ENCODE measurements at regions not wholly inside any gene's neighbourhood (a gene's known extent, or its start where the extent isn't known, plus 50 kb on each side); places are given as distances from the start of the nearest gene placed in this dataset.
"Not testable (repeated sequence)": the region's sequence is repeated elsewhere in the genome, so short reads cannot be mapped to it uniquely, and the experiment has no call there.

DNA sequence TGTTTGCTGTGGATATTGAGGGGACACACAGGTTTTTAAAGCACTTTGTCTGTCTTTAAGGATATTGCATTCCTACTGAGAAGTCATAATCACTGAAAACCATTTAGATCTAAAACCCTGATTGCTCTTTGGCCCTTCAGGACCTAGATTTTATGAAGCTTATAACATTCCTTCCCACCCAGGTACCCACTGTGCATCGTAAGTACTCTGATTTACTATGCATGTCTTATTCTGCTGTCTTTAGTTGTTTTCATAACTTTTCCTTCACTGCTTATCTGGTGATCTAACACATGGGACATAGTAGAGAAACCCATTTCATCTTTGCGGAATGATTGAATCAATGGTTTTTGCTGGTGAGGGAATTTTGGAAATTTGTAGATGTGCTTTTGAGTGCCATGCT, 247.0 kb upstream of the RARB start:
- Histone ChIP-seq H3K36me3 (replicated peaks in 1 of 2; ENCODE audit: insufficient read depth in 1 of 2, low read depth in 2 of 2) (no peaks in the 10 kb centered on the region), H3K4me3 (no peak overlapping the region), H3K27me3 (no peaks in the 10 kb centered on the region), H3K4me1 (no peaks in the 10 kb centered on the region), H3K27ac (no peak overlapping the region), H3K9me3 (no peaks in the 10 kb centered on the region)
- DNase-seq: no peak
- 78 to 85% methylated on average over 2 of the region's 2 CpGs for WGBS, 2 donors
- ATAC-seq: no peak
- TF ChIP-seq, protein P1, sequence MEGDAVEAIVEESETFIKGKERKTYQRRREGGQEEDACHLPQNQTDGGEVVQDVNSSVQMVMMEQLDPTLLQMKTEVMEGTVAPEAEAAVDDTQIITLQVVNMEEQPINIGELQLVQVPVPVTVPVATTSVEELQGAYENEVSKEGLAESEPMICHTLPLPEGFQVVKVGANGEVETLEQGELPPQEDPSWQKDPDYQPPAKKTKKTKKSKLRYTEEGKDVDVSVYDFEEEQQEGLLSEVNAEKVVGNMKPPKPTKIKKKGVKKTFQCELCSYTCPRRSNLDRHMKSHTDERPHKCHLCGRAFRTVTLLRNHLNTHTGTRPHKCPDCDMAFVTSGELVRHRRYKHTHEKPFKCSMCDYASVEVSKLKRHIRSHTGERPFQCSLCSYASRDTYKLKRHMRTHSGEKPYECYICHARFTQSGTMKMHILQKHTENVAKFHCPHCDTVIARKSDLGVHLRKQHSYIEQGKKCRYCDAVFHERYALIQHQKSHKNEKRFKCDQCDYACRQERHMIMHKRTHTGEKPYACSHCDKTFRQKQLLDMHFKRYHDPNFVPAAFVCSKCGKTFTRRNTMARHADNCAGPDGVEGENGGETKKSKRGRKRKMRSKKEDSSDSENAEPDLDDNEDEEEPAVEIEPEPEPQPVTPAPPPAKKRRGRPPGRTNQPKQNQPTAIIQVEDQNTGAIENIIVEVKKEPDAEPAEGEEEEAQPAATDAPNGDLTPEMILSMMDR (IDR thresholded peaks at IDR 0.05): no peak
- TF ChIP-seq POLR2A (IDR thresholded peaks at IDR 0.05): no peak
- intact Hi-C loops (cut with DNase I): no loop called here

DNA sequence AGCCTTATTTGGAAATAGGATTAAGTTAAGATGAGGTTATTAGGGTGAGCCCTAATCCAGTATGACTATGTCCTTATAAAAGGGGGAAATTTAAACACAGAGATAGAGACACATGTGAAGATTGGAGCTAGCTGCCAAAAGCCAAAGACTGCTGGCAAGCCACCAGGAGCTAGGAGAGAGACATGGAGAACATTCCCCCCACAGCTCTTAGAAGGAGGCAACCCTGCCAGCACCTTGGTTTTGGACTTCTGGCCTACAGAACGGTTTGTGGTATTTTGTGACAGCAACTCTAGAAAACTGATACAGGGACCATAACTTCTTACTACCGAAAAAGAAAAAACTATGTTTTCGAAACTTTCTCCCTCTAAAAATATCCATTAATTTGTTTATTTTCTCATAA, 245.3 kb upstream of the RARB start:
- WGBS, 2 donors: 67 to 72% methylated on average over 3 of the region's 3 CpGs
- DNase-seq (no peak), ATAC-seq (no peak)
- Histone ChIP-seq H3K27me3 (no peaks in the 10 kb centered on the region), H3K9me3 (no peaks in the 10 kb centered on the region), H3K36me3 (replicated peaks in 1 of 2; ENCODE audit: insufficient read depth in 1 of 2, low read depth in 2 of 2) (no peaks in the 10 kb centered on the region), H3K4me3 (no peak overlapping the region), H3K4me1 (no peaks in the 10 kb centered on the region), H3K27ac (no peak overlapping the region)
- intact Hi-C loops (cut with DNase I): no loop called here
- TF ChIP-seq POLR2A (IDR thresholded peaks at IDR 0.05): no peak
- TF ChIP-seq, protein P1 (IDR thresholded peaks at IDR 0.05): no peak

DNA sequence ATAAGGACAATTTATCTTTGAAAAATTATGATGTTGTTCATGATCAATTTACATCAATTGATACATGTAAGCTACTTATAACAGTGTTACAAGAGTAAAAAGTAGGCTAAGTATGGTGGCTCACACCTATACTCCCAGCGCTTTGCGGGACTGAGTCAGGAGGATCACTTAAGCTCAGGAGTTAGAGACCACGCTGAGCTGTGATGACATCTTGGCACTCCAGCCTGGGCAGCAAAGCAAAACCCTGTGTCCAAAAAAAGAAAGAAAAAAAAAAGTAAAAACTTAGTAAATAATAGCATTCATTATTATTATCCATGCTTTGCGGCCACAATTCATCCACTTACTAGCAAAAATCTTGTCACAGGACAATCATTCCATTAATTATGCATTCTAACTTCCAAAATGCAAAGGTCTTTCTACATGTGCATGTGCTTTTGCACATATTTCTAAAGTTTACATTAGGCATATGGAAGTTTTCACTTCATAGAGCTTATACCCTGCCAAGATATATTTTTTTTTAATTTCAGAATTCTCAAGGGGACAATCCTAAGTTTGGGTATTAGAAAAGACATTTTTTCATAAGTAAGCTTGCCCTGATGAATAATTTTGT, 243.3 kb upstream of the RARB start:
- Histone ChIP-seq H3K9me3 (no peaks in the 10 kb centered on the region), H3K27me3 (no peaks in the 10 kb centered on the region), H3K4me3 (no peak overlapping the region), H3K36me3 (replicated peaks in 1 of 2; ENCODE audit: insufficient read depth in 1 of 2, low read depth in 2 of 2) (no peaks in the 10 kb centered on the region), H3K27ac (no peak overlapping the region), H3K4me1 (no peaks in the 10 kb centered on the region)
- ATAC-seq (no peak), DNase-seq (no peak)
- 76 to 78% methylated on average over 4 of the region's 4 CpGs for WGBS, 2 donors
- TF ChIP-seq, protein P1 (IDR thresholded peaks at IDR 0.05): no peak
- TF ChIP-seq POLR2A (IDR thresholded peaks at IDR 0.05): no peak
- intact Hi-C loops (cut with DNase I): no loop called here

DNA sequence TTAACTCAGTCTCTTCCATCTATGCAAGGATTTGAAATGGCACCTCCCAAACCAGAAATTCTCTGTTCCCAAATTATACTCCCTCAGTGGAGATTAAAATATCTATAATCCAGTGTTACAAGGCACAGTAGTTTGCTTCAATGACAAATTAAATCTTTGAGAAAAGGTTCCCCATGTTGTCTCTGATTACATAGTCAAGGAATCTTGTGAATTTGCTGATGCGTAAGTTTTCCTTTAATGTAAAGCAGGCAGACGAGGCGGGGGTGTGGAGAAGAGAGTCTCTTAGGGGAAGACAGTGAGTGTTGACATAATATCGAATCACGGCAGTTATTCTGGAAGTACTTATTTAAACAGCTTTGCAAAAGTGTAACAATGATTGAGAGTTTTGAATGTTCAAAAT, 236.4 kb upstream of the RARB start:
- no peaks in the 10 kb centered on the region for H3K27me3 ChIP-seq
- no peaks in the 10 kb centered on the region for H3K9me3 ChIP-seq
- TF ChIP-seq, protein P1 (IDR thresholded peaks at IDR 0.05): no peak
- TF ChIP-seq POLR2A (IDR thresholded peaks at IDR 0.05): no peak
- no peak overlapping the region for H3K27ac ChIP-seq
- ATAC-seq (no peak), DNase-seq (no peak)
- WGBS, 2 donors: 54 to 62% methylated on average over 5 of the region's 5 CpGs
- intact Hi-C loops (cut with DNase I): no loop called here
- no peaks in the 10 kb centered on the region for H3K36me3 ChIP-seq (replicated peaks in 1 of 2; ENCODE audit: insufficient read depth in 1 of 2, low read depth in 2 of 2)
- H3K4me1 ChIP-seq: no peaks in the 10 kb centered on the region
- H3K4me3 ChIP-seq: no peak overlapping the region

DNA sequence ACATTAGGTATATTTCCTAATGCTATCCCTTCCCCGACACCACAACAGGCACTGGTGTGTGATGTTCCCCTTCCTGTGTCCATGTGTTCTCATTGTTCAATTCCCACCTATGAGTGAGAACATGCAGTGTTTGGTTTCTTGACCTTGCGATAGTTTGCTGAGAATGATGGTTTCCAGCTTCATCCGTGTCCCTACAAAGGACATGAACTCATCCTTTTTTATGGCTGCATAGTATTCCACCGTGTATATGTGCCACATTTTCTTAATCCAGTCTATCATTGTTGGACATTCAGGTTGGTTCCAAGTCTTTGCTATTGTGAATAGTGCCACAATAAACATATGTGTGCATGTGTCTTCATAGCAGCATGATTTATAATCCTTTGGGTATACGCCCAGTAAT, 228.5 kb upstream of the RARB start:
- DNase-seq; H3K27ac ChIP-seq; H3K36me3 ChIP-seq (replicated peaks in 1 of 2; ENCODE audit: insufficient read depth in 1 of 2, low read depth in 2 of 2); ATAC-seq; intact Hi-C loops (cut with DNase I); H3K4me3 ChIP-seq; H3K9me3 ChIP-seq; H3K4me1 ChIP-seq; H3K27me3 ChIP-seq: not testable (repeated sequence)
- 51 to 71% methylated on average over 5 of the region's 5 CpGs for WGBS, 2 donors
